ENCODE measurements at regions not wholly inside any gene's neighbourhood (a gene's known extent, or its start where the extent isn't known, plus 50 kb on each side); places are given as distances from the start of the nearest gene placed in this dataset.
"Not testable (repeated sequence)": the region's sequence is repeated elsewhere in the genome, so short reads cannot be mapped to it uniquely, and the experiment has no call there.

GRCh38 chr5:89342106-89342876, 459.3 kb upstream of the MEF2C start:
- H3K4me3 ChIP-seq (ENCODE audit: low read depth, low read length), result no peak overlapping the region
- no peak for TF ChIP-seq CTCF (IDR thresholded peaks at IDR 0.05; ENCODE audit: low read depth, low read length)

- TF ChIP-seq CTCF (IDR thresholded peaks at IDR 0.05; ENCODE audit: low read depth, low read length), result no peak
- no peak overlapping the region for H3K4me3 ChIP-seq (ENCODE audit: low read depth, low read length)
Observed at GRCh38 chr5:89338935-89339334, 456.0 kb upstream of the MEF2C start.

- no peak overlapping the region for H3K4me3 ChIP-seq (ENCODE audit: low read depth, low read length)
- TF ChIP-seq CTCF (IDR thresholded peaks at IDR 0.05; ENCODE audit: low read depth, low read length), result no peak
Observed at GRCh38 chr5:89336111-89336510, 453.1 kb upstream of the MEF2C start.

GRCh38 chr5:89330140-89330539, 447.2 kb upstream of the MEF2C start:
- H3K4me3 ChIP-seq (ENCODE audit: low read depth, low read length), result no peak overlapping the region
- no peak for TF ChIP-seq CTCF (IDR thresholded peaks at IDR 0.05; ENCODE audit: low read depth, low read length)

GRCh38 chr5:89327608-89328007, 444.6 kb upstream of the MEF2C start:
- TF ChIP-seq CTCF (IDR thresholded peaks at IDR 0.05; ENCODE audit: low read depth, low read length), result no peak
- H3K4me3 ChIP-seq (ENCODE audit: low read depth, low read length), result no peak overlapping the region

GRCh38 chr5:89324990-89325389, 442.0 kb upstream of the MEF2C start:
- H3K4me3 ChIP-seq (ENCODE audit: low read depth, low read length), result no peak overlapping the region
- TF ChIP-seq CTCF (IDR thresholded peaks at IDR 0.05; ENCODE audit: low read depth, low read length), result no peak

- TF ChIP-seq CTCF (IDR thresholded peaks at IDR 0.05; ENCODE audit: low read depth, low read length), result no peak
- no peak overlapping the region for H3K4me3 ChIP-seq (ENCODE audit: low read depth, low read length)
Observed at GRCh38 chr5:89320421-89321277, 437.7 kb upstream of the MEF2C start.

- H3K4me3 ChIP-seq (ENCODE audit: low read depth, low read length), result not testable (repeated sequence)
Observed at GRCh38 chr5:89317838-89318237, 434.9 kb upstream of the MEF2C start.

Data from WI38 (cell line).